DMS153 treated with DMSO at 0.1 percent for 48 hours (cell line): ENCODE measurements at regions not wholly inside any gene's neighbourhood (a gene's known extent, or its start where the extent isn't known, plus 50 kb on each side); places are given as distances from the start of the nearest gene placed in this dataset.
"Not testable (repeated sequence)": the region's sequence is repeated elsewhere in the genome, so short reads cannot be mapped to it uniquely, and the experiment has no call there.

Experiments
- DNase-seq: peaks from one replicate; lab custom pipeline; 2025; ENCODE audit not compliant: unreplicated experiment; lab: John Stamatoyannopoulos, UW

DNA sequence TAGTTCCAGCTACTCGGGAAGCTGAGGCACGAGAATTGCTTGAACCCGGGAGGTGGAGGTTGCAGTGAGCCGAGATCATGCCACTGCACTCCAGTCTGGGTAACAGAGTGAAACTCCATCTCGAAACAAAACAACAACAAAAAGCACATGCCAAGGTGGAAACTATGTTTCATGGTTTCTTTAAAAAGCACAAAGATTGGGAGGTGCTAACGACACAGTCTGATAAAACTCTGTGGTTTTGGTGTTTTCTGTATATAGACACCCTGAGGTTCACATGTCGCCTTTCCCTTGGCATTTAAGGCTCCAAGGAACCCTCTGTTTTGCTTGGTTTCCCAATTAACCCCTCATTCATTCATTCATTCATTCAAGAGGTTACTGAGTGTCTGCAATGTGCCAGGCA is 253.4 kb upstream of the SULF2 start:
- DNase-seq, result no peak

DNA sequence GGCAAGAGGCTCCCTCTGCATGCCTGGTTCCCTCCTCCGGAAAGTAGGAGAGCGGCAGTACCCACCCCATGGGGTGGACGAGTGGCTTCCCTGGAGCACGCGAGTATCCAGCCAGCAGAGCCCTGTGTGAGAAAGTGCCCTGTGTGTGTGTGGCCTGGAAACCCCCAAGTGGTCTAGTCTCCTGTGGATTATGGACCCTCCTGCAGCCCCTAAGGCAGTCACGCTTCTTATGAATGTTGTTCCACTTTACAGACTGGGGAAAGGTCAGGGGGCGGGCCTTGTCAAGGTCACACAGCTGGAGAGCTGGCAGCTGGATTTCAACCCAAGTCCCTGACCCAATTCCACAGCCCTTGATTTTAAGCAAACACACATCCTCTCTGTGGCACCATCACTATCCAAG is 252.5 kb upstream of the SULF2 start:
- DNase-seq, result not testable (repeated sequence)

DNA sequence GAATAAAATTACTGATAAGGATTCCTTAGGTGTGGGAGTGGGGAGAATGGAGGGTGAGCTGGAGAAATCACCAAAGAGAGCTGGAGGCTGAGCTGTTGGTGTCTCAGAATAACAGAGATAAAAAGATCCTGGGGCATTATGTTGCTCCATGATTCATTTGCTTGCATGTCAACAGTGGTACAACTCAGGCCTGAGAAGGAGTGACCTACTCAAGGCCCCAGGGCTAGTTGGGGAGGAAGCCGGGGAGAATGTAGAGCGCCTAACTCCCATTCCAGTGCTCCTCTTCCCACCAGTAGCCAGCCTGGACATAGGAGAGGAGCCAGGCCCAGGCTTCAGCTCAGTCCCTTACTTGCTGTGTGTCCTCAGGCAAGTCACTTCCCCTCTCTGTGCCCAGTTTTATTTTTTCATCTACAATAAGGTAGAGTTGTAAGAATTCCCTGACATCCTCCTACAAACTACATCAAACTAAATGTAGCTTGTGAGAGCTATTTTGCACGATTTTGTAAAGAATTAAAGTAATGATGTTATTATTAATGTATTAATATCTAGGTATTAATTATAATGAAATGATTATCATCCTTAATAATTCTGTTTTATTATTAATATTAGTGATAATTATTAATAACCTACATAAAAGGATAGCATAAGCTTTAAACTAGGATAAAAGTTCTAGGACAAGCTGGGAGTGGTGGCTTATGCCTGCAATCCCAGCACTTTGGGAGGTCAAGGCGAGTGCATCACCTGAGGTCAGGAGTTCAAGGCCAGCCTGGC is 250.9 kb upstream of the SULF2 start:
- DNase-seq, result no peak

DNA sequence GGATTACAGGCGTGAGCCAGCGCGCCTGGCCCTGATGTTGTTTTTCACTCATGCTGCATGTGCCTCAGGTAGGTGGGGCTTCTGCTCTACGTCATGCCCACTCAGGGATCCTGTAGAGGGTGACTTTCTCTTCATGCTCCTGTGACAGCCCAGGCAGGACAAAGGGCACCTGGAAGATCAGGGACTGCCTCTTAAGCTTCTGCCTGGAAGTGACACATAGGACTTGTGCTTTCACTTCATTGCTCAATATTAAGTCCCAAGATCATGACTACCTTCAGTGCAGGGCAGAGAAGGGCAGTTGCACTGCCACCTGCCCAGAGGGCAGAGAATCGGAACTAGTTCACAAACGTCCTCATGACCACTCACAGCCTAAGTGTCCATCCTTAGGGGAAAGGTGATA is 249.5 kb upstream of the SULF2 start:
- DNase-seq, result no peak

DNA sequence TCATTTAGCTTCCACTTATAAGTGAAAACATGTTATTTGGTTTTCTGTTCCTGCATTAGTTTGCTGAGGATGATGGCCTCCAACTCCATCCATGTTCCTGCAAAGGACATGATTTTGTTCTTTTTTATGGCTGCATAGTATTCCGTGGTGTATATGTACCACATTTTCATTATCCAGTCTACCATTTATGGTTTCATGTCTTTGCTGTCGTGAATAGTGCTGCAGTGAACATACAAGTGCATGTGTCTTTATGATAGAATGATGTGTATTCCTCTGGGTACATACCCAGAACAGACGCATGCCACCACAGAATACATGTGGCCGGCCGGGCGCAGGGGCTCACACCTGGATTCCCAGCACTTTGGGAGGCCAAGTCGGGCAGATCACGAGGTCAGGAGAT is 247.7 kb upstream of the SULF2 start:
- not testable (repeated sequence) for DNase-seq

DNA sequence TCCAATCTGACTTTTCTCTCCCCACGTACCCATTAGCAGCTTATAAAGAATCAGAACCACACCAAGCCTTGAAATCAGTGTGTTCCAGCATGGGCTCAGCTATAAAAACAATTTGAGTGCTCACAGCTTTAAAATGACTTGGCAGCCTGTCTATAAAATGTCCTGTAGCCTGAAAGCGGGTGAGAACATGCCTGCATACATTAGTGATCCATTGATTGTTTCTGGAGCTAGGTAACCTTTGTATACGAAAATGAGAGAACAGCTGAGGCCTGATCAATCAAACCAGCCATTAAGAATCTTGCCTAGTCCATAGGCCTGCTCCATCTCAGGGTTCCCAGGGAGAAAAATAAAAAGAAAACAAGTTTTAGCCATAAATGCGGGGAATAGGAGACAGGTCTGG is 245.8 kb upstream of the SULF2 start:
- DNase-seq, result no peak

DNA sequence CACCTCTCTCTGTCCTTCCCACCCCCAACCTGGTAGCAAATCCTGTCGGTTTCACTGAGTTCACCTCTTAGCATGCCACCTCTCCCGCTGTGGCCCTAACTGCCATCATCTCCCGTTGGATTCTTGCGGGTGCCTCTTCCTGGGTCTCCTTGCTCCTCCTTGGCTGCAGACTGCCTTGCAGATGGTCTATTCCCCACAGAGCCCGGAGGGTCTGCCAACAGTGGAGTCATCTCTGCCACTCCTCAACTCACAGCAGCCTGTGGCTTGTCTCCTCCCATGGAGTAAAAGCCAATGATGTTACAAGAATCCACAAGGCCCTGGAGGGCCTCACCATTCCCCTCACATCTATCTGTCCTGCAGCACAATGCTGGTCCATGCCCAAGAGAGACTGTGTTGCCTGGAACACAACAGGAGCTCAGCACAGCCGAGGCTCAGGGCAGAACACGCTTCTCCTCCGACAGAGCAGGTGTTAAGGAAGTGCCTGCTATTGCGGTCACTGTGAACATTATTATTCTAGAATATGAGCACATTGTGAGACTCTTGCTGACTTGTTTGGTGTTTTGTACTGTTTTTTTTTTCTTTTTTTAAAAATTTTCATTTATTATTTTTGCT is 241.8 kb upstream of the SULF2 start:
- DNase-seq, result no peak

DNA sequence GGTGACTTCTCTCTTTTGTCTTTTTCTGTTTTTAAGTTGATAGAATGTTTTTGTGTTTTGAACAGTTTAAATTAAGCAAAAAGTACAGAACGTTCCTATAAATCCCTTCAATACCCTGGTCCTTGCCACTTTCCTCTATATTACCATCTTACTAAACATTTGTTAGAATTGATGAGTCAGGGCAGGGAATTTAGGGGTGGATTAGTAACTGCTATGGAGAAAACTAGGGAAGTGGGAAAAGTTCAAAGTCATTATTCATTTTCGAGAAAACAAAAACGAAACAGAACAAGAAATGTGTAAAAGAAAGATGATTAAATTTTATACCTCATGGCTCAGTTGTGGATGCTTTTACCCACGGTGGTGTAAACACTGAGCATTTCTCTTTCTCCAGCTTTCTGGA is 240.4 kb upstream of the SULF2 start:
- DNase-seq, result no peak

DNA sequence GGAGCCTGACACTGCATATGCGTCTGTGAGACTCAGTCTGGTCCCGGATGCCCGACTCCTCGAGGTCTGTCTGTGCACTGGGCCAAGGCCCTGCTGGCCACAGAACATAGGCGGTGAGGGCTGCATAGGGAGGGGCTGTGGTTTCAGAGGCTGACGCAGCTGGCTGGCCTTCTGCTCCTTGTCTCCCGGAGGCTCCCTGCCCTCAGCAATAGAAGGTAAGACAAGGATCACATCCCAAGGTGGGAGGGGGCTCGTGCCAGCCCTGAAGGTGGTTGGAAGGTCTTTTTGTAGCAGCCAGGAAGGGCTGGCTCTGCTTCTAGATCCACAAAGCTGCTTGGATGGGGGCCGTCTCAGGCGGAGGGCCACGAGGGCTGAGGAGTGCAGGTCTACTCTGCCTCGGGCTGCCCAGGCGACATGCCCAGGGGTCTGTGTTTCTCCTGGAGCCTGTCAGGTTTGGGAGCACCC is 239.8 kb upstream of the SULF2 start:
- no peak for DNase-seq

DNA sequence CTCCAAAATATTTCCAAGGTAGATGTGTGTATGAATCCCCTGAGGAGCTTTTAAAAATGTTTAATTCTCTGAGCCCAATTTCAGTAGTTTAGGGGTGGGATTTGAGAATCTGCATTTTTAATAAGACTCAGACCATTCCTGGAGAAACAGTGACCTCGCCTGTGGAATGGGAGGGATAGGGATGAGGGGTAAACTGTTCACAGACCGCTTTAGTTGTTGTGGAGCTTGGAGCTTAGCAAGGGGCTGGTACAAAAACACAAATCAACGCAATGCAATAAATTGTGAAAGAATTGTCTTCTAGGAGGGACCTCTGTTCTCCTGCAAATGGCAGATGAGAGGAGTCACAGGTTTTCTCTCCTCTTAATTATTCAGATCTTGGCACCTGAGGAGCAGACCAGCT is 239.3 kb upstream of the SULF2 start:
- no peak for DNase-seq

DNA sequence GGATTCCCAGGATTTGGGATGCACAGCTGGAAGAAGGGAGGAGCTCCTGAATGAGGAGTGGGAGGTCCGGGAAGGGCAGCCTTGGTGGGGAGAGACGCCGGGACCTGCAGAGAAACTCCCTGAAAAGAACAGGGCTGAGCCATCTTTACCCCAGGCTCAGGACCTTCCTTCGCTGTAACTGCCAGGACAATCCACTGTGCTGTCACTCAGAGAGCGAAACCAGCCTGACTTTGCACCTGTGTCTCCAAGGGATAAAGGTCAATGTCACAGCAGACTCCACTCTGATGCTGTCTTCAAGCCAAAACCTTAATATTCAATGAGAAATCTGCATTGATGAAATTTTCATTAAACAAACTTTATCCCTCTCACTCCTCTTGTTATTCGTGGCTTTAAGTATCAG is 235.4 kb upstream of the SULF2 start:
- DNase-seq, result not testable (repeated sequence)

DNA sequence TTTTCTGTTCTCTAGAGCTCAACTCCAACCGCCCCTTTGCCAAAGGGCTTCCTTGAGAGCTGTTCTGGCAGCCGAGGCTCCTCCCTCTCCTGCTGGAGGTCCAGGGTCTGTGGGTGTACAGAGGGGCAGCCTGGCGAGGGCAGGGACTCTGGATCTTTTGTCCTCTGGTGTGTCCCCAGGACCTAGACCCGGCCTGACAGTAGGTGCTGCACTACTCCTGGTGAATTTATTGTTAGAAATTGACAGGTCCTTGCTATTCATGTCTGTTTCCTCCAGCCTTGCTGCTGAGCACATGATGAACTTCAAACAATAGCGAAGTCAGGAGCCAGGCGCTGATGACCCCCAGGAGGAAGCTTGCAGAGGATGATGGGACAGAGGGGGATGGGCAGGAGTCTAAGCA is 234.7 kb upstream of the SULF2 start:
- no peak for DNase-seq

DNA sequence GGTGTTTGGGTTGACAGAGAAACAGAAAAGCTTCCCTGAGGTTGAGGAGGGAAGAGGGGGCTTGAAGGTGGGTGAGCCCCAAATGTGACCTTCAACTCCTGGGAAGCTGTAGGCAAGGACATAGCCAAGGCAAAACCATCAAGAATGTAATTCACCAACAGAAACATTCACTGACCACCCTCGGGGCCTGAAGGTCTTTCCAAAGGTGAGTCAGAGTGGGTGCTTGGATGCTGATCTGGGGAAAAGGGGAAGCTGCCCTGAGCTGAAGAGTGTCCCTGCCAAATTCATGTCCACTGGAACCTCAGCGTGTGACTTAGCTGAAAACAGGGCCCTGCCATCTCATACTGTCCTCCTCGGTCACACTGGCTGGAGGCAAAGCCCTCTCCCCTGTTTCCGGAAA is 234.2 kb upstream of the SULF2 start:
- no peak for DNase-seq

DNA sequence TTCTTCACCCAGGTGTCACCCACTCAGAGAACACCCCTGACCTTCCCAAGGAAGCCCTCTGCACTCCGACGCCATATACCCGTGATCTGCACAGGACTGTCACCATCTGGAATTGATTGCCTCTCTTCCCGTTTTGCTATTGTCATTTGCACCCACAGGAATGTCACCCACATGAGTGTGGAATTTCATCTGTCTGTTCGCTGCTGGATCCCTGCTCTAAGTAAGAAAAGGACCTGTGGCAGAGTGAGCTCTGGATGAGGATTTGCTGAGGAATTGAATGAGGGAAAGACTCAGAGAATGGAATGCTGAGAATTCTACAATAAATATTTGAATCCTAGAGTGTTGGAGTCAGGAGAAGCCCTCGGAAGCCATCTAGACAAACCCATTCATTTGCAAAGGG is 233.6 kb upstream of the SULF2 start:
- not testable (repeated sequence) for DNase-seq

DNA sequence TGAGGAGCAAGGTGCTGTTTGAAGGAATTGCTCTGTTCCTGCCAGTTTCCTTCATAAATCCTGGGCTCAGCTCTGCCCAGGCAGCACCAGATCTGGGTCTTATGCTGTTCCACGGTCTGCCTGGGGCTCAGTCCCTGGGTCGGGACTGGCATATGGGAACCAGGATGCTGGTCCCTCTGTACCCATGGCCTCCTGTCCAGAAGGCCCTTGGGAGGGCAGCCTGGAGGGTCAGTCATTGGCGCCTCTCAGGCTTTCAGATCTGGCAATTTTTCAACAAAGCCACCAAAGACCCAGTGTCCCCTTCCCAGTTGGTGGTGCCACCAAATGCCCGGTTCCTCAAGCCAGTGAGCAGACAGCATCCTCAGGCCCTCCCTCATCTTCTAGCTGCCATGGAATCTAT is 232.7 kb upstream of the SULF2 start:
- no peak for DNase-seq

DNA sequence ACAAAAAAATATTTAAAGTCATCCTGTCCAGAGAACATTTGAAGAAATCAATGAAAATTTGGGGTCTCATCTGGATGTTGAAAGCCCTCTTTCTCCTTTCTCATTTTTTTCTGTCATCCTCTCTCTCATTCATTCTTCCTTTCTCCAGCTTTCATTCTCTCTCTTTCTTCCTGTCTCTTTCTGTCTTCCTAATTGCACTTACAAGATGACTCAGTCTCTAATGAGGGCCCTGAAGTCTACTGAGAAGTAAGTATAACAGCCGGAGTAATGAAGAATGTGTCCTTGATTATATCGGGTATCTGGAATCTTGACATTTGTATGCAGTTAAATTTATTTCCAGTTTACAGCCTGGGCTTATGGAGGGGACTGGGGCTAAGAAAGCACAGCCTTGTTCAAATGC is 232.2 kb upstream of the SULF2 start:
- no peak for DNase-seq

DNA sequence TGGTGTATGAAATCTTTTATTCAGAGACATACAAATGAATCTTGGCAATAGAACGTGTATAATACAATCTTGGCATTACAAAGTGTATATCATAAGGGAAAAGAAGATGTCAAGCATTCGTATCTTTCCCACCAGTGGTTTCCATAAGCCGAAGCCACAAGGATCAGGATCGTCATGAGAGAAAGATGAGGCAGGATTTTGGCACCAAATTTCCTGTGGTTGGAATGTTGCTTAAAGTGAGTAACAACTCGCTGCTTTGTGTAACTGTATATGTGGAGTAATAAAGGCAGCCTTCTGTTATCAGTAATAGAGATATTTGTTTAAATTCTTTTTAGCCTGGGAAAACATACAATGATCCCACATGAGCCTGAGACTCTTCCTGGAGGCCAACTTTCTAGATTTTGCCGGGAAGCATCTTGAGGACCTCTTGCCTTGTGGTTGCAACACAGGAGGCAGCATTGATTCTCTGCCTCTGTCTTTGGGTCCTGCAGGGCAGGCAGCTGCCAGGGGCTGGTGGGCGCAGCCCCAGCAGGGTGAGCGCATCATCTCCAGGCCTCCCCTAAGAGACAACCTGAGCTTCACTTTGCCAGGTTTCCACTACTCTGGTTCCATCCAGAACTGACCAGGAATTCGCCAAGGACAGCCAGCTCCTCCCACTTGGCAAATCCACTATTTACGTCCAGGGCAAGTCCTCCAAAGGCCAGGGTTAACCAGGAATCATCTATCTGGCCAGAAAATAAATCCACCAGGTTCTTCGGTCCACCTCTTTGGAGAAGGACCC is 230.9 kb upstream of the SULF2 start:
- DNase-seq, result no peak

DNA sequence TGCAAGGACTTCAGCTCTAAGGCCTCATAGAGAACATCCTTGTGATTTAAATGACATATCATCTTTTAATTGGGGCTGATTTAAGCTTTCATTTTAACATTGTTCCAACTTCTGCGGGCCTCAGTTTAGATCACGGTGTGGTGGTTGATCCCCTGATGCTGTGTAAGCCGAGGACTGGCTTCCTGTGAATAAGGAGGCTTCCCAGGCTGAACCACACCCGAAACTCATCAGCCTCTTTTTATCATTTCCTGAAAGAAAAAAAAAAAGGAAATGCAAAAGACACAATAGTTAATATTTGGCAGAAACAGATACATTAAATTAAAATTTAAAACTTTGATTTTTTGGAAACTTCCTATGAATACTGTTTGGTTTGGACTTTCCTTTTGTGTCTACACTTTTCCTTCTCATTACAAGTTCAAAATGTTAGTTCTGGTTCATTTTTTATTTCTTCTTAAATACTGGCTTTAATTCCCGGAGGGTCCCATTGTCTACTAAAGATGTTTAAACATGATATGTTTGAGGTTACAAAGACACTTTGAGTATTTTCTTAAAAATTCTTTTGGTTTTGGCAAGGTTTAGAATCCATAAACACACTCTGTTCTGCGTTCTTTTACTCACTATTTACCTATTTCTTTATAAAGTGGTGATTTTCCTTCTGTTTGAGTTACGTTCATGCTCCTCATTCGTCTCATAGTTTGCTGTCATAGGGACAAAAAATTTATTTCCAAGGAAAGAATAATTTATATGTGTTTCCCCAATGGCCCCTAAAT is 230.0 kb upstream of the SULF2 start:
- DNase-seq, result no peak

DNA sequence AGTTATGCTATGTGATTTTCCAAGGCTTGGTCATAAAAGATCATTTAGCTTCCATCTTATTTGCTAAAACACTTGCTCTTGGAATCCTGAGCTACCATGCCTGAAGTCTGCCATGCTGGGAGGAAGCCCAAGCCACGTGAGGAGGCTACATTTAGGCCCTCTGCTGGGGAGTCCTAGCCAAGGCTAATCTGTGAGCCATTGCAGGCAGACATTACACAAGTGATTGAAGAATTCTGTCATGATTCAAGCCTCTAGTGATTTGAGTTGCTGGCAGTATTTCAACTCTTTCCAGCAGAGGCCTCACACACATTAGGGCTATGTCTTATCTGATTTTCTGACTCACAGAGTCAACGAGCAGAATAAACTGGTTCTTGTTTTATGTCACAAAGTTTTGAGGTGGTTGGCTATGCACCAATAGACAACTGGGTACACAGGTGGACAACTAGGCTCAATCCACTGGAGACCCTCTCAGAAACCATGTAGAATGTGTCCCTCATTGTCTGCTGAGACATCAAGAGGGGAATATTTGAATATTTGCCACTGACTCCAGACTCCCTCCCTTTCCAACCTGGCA is 227.2 kb upstream of the SULF2 start:
- no peak for DNase-seq

DNA sequence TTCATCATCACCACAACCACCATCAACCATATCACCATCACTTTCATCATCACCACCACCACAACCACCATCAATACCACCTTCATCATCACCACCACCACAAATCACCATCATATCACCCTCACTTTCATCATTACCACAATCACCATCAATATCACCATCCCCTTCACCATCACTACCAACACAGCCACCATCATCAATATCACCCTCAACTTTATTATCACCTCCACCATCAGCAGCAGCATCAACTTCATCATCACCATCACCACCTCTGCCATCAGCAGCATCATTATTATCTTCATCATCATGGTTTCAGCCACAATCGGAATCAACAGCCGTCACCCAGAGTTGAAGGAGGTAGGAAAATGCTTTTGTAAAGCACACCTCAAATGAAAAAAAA is 225.7 kb upstream of the SULF2 start:
- DNase-seq, result no peak

DNA sequence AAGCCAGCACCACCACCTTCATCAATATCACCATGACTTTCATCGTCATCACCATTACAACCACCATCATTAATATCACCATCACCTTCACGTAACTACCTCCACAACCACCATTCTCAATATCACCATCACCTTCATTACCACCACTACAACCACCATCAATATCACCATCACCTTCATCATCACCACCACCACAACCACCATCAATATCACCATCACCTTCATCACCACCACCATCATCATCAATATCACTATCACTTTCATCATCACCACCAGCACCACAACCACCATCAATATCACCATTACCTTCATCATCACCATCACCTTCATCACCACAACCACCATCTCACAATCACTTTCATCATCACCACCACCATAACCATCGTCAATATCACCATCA is 225.3 kb upstream of the SULF2 start:
- no peak for DNase-seq
